Right lobe of liver (tissue), 6 donors: ENCODE measurements at regions not wholly inside any gene's neighbourhood (a gene's known extent, or its start where the extent isn't known, plus 50 kb on each side); places are given as distances from the start of the nearest gene placed in this dataset.

Experiments
- ATAC-seq, 4 donors: fragments of 200-7000 bp; cut with Tn5 transposase; one replicate each; pipeline ENCODE4 v1.9.1; 2020; ENCODE audit warnings: mild to moderate bottlenecking in 4 of 4, moderate library complexity in 4 of 4
- DNase-seq, 3 donors: peaks; one replicate each; pipeline ENCODE4 v3.0.0-alpha.2; 2020
- H3K27ac ChIP-seq, 3 donors: fragments of 200-600 bp; one replicate each; pipeline ENCODE4 v1.8.0; 2022
- H3K27me3 ChIP-seq, 2 donors: fragments of 200-600 bp; one replicate each; pipeline ENCODE4 v1.8.0; 2022
- H3K36me3 ChIP-seq, 4 donors: fragments of 200-600 bp; sonication (generic) in 1 of 4; one replicate each; pipeline versions ENCODE4 v1.5.1 to v1.8.0; 2017 to 2022; ENCODE audit warnings: control low read depth in 1 of 4
- H3K4me1 ChIP-seq, 4 donors: fragments of 200-600 bp; sonication (generic) in 1 of 4; one replicate each; pipeline versions ENCODE4 v1.5.1 to v1.8.0; 2017 to 2022; ENCODE audit warnings: control low read depth in 1 of 4
- H3K4me3 ChIP-seq, 3 donors: fragments of 200-600 bp; one replicate each; pipeline ENCODE4 v1.8.0; 2022
- H3K9me3 ChIP-seq, 4 donors: fragments of 200-600 bp; sonication (generic) in 1 of 4; one replicate each; pipeline versions ENCODE4 v1.5.1 to v1.8.0; 2017 to 2022; ENCODE audit warnings: control low read depth in 1 of 4
- CTCF ChIP-seq, 4 donors: fragments of 200-600 bp in 3 of 4; fragments of 450-650 bp in 1 of 4; IDR thresholded peaks; one replicate each; pipeline versions ENCODE4 v1.5.1 to v1.8.0; 2016 to 2022; ENCODE audit warnings: antibody characterized with exemption in 4 of 4, mild to moderate bottlenecking in 2 of 4
- POLR2A ChIP-seq: fragments of 450-650 bp; IDR thresholded peaks from one replicate; pipeline ENCODE4 v1.6.1; 2017; ENCODE audit warnings: antibody characterized with exemption, mild to moderate bottlenecking
- WGBS: methylation state at CpG from one replicate; pipeline ENCODE4 v1.1.6; 2018; ENCODE audit warnings: low coverage, low lambda C conversion rate; ENCODE audit not compliant: insufficient coverage; ENCODE audit errors: missing lambda C conversion rate; 5-methylcytosine and 5-hydroxymethylcytosine counted together
- intact Hi-C, 2 donors: fragments of 100-400 bp; cut with DNase I; formaldehyde crosslinking; loops; one replicate each; pipeline versions ENCODE4 v1.11.2 to v1.14.1; 2022
- donor health status: DM: no; HTN: yes; CAD: no.
- donor health status: DM: no; HTN: no; CAD: no.
- donor health status: DM: no; HTN: no; CAD: no.
- donor health status: DM: no; HTN: yes; CAD: no.
- donor health status: DM: no; HTN: yes; CAD: no.

GRCh38 chr1:239061770-239062169, 324.6 kb upstream of the CHRM3 start:
- intact Hi-C loops: no loop called here
- WGBS: 41% methylated on average over 7 of the region's 7 CpGs

GRCh38 chr1:239058190-239058589, 328.2 kb upstream of the CHRM3 start:
- Histone ChIP-seq H3K27me3 (no peaks in the 10 kb centered on the region), H3K4me3 (no peak overlapping the region), H3K36me3 (no peaks in the 10 kb centered on the region), H3K4me1 (no peaks in the 10 kb centered on the region), H3K9me3 (no peaks in the 10 kb centered on the region), H3K27ac (no peak overlapping the region)
- TF ChIP-seq CTCF (IDR thresholded peaks at IDR 0.05): no peak
- TF ChIP-seq POLR2A: no peak
- WGBS: 42% methylated on average over 6 of the region's 6 CpGs
- ATAC-seq: no peak
- intact Hi-C loops: no loop called here
- DNase-seq: no peak

More at GRCh38 chr1:239061770-239062169, 324.6 kb upstream of the CHRM3 start:
- TF ChIP-seq POLR2A (no peak), CTCF (IDR thresholded peaks at IDR 0.05) (no peak)
- Histone ChIP-seq H3K4me1 (no peaks in the 10 kb centered on the region), H3K27ac (no peak overlapping the region), H3K9me3 (no peaks in the 10 kb centered on the region), H3K36me3 (no peaks in the 10 kb centered on the region), H3K27me3 (no peaks in the 10 kb centered on the region), H3K4me3 (no peak overlapping the region)
- ATAC-seq (no peak), DNase-seq (no peak)

GRCh38 chr1:239056940-239057339, 329.4 kb upstream of the CHRM3 start:
- H3K27me3 ChIP-seq: no peaks in the 10 kb centered on the region
- DNase-seq: no peak
- 62% methylated on average over 3 of the region's 3 CpGs for WGBS
- no peak overlapping the region for H3K4me3 ChIP-seq
- ATAC-seq: no peak
- no peak overlapping the region for H3K27ac ChIP-seq
- H3K9me3 ChIP-seq: no peaks in the 10 kb centered on the region
- TF ChIP-seq CTCF (IDR thresholded peaks at IDR 0.05) (no peak), POLR2A (no peak)
- no peaks in the 10 kb centered on the region for H3K36me3 ChIP-seq
- no peaks in the 10 kb centered on the region for H3K4me1 ChIP-seq
- intact Hi-C loops: no loop called here

- no peaks in the 10 kb centered on the region for H3K36me3 ChIP-seq
- H3K27me3 ChIP-seq: no peaks in the 10 kb centered on the region
- H3K4me1 ChIP-seq: no peaks in the 10 kb centered on the region
- H3K4me3 ChIP-seq: no peak overlapping the region
- no peak for TF ChIP-seq POLR2A
- no peak for TF ChIP-seq CTCF (IDR thresholded peaks at IDR 0.05)
- H3K9me3 ChIP-seq: no peaks in the 10 kb centered on the region
- 36% methylated on average over 3 of the region's 3 CpGs for WGBS
- H3K27ac ChIP-seq: no peak overlapping the region
- ATAC-seq: no peak
- DNase-seq: no peak
- intact Hi-C loops: no loop called here
Measured at GRCh38 chr1:239053279-239053678, 333.1 kb upstream of the CHRM3 start.

GRCh38 chr1:239049571-239049970, 336.8 kb upstream of the CHRM3 start:
- no peak overlapping the region for H3K4me3 ChIP-seq
- H3K4me1 ChIP-seq: no peaks in the 10 kb centered on the region
- no peaks in the 10 kb centered on the region for H3K36me3 ChIP-seq
- intact Hi-C loops: no loop called here
- H3K27ac ChIP-seq: no peak overlapping the region
- TF ChIP-seq POLR2A (no peak), CTCF (IDR thresholded peaks at IDR 0.05) (no peak)
- ATAC-seq: no peak
- no peaks in the 10 kb centered on the region for H3K9me3 ChIP-seq
- no peak for DNase-seq
- no peaks in the 10 kb centered on the region for H3K27me3 ChIP-seq
